H1 (cell line): ENCODE measurements at regions not wholly inside any gene's neighbourhood (a gene's known extent, or its start where the extent isn't known, plus 50 kb on each side); places are given as distances from the start of the nearest gene placed in this dataset.

Experiments
- ATF3 ChIP-seq: IDR thresholded peaks from 2 replicates; pipeline ENCODE4 v1.6.1; 2011; ENCODE audit warnings: low read depth, mild to moderate bottlenecking, low read length; ENCODE audit not compliant: insufficient read depth
- CBX8 ChIP-seq: fragments of 300-800, 300-1000 bp; sonication (generic); IDR thresholded peaks from 2 replicates; pipeline ENCODE4 v1.7.1; 2016; ENCODE audit warnings: low read depth, low read length, borderline replicate concordance
- CREB1 ChIP-seq: IDR thresholded peaks from 2 replicates; pipeline ENCODE4 v1.6.1; 2012; ENCODE audit warnings: inconsistent platforms
- CTCF ChIP-seq, 3 experiments: IDR thresholded peaks; 1 replicate in 2 of 3; 2 replicates in 1 of 3; pipeline versions ENCODE4 v1.5.1 to v1.6.1; 2011; ENCODE audit warnings: low read length in 3 of 3, mild to moderate bottlenecking in 3 of 3, inconsistent platforms in 2 of 3, low read depth in 1 of 3, moderate library complexity in 1 of 3; ENCODE audit not compliant: insufficient read depth in 1 of 3; ENCODE audit errors: control extremely low read depth in 1 of 3
- EP300 ChIP-seq, 2 experiments: IDR thresholded peaks; 1 replicate in 1 of 2; 2 replicates in 1 of 2; pipeline ENCODE4 v1.6.1; 2011 to 2012; ENCODE audit warnings: low read depth in 2 of 2, low read length in 2 of 2, mild to moderate bottlenecking in 2 of 2, borderline replicate concordance in 1 of 2, inconsistent platforms in 1 of 2, moderate library complexity in 1 of 2
- EZH2 ChIP-seq: fragments of 200-600 bp; sonication (generic); IDR thresholded peaks from 2 replicates; pipeline ENCODE4 v1.7.1; 2012; ENCODE audit warnings: low read depth, mild to moderate bottlenecking, moderate library complexity, low read length, inconsistent platforms; ENCODE audit not compliant: severe bottlenecking
- JUND ChIP-seq: IDR thresholded peaks from 2 replicates; pipeline ENCODE4 v1.6.1; 2011; ENCODE audit warnings: mild to moderate bottlenecking, improper control_type of control experiment, low read length
- POLR2AphosphoS5 ChIP-seq: IDR thresholded peaks from 2 replicates; pipeline ENCODE4 v1.6.1; 2011; ENCODE audit warnings: low read depth, low read length
- SP4 ChIP-seq: IDR thresholded peaks from 2 replicates; pipeline ENCODE4 v1.6.1; 2012; ENCODE audit warnings: low read length, inconsistent platforms
- TCF12 ChIP-seq: IDR thresholded peaks from 2 replicates; pipeline ENCODE4 v1.6.1; 2011; ENCODE audit warnings: low read depth, mild to moderate bottlenecking, low read length

- TF ChIP-seq CTCF (IDR thresholded peaks at IDR 0.05; ENCODE audit: control extremely low read depth in 1 of 3, insufficient read depth in 1 of 3, low read depth in 1 of 3, low read length in 3 of 3) (no peak), JUND (no peak), TCF12 (no peak), EZH2 (no peak), CBX8 (no peak), ATF3 (no peak), CREB1 (no peak), SP4 (no peak), POLR2AphosphoS5 (no peak), EP300 (IDR thresholded peaks at IDR 0.05; ENCODE audit: borderline replicate concordance in 1 of 2, low read depth in 2 of 2, low read length in 2 of 2) (no peak)
Observed at GRCh38 chr6:76326871-76327270, 254.4 kb upstream of the IMPG1 start.
